Astrocyte (in vitro differentiated cells and primary cell): ENCODE measurements at regions not wholly inside any gene's neighbourhood (a gene's known extent, or its start where the extent isn't known, plus 50 kb on each side); places are given as distances from the start of the nearest gene placed in this dataset.

Experiments used
- DNase-seq: peaks from one replicate; pipeline ENCODE4 v3.0.0-alpha.2; 2010; ENCODE audit warnings: low read depth
- FAIRE-seq: peaks from 2 replicates; lab custom pipeline; 2011; peaks lifted over from hg19 to GRCh38; lab: Jason Lieb, UNC
- H2AFZ ChIP-seq: 2 replicates; pipeline ENCODE4 v1.6.0; 2012; ENCODE audit warnings: low read depth, low read length, inconsistent platforms
- H3K27ac ChIP-seq: 2 replicates; pipeline ENCODE4 v1.5.1; 2011; ENCODE audit warnings: low read depth, low read length, inconsistent platforms
- H3K27me3 ChIP-seq: 2 replicates; pipeline ENCODE4 v1.6.0; 2011; ENCODE audit warnings: low read length, inconsistent platforms; ENCODE audit not compliant: insufficient read depth
- H3K36me3 ChIP-seq: 2 replicates; pipeline ENCODE4 v1.5.1; 2011; ENCODE audit warnings: low read length, inconsistent platforms; ENCODE audit not compliant: insufficient read depth
- H3K4me1 ChIP-seq: 2 replicates; pipeline ENCODE4 v1.5.1; 2011; ENCODE audit warnings: low read length, inconsistent platforms; ENCODE audit not compliant: insufficient read depth
- H3K4me2 ChIP-seq: 2 replicates; pipeline ENCODE4 v1.6.0; 2012; ENCODE audit warnings: low read length, inconsistent platforms
- H3K4me3 ChIP-seq: 2 replicates; pipeline ENCODE4 v1.5.1; 2011; ENCODE audit warnings: low read depth, mild to moderate bottlenecking, low read length, inconsistent platforms; ENCODE audit not compliant: insufficient read depth
- H3K79me2 ChIP-seq: 2 replicates; pipeline ENCODE4 v1.6.0; 2012; ENCODE audit warnings: mild to moderate bottlenecking, low read length, inconsistent platforms; ENCODE audit not compliant: insufficient read depth
- H3K9ac ChIP-seq: 2 replicates; pipeline ENCODE4 v1.6.0; 2012; ENCODE audit warnings: mild to moderate bottlenecking, low read length, inconsistent platforms
- H3K9me3 ChIP-seq: 2 replicates; pipeline ENCODE4 v1.5.1; 2012; ENCODE audit warnings: low read depth, mild to moderate bottlenecking, low read length, inconsistent platforms; ENCODE audit not compliant: insufficient read depth
- H4K20me1 ChIP-seq: 2 replicates; pipeline ENCODE4 v1.6.0; 2012; ENCODE audit warnings: low read length, inconsistent platforms; ENCODE audit not compliant: insufficient read depth
- H3K27ac Mint-ChIP-seq: one replicate; pipeline ENCODE4 v1.8.0; 2021; ENCODE audit warnings: mild to moderate bottlenecking, mixed read lengths; ENCODE audit not compliant: unreplicated experiment
- H3K27me3 Mint-ChIP-seq: one replicate; pipeline ENCODE4 v1.8.0; 2021; ENCODE audit warnings: low read depth, mixed read lengths; ENCODE audit not compliant: unreplicated experiment
- H3K36me3 Mint-ChIP-seq: one replicate; pipeline ENCODE4 v1.8.0; 2021; ENCODE audit warnings: low read depth, mixed read lengths; ENCODE audit not compliant: unreplicated experiment
- H3K4me1 Mint-ChIP-seq: one replicate; pipeline ENCODE4 v1.8.0; 2021; ENCODE audit warnings: low read depth, mixed read lengths; ENCODE audit not compliant: unreplicated experiment
- H3K4me3 Mint-ChIP-seq: one replicate; pipeline ENCODE4 v1.8.0; 2021; ENCODE audit warnings: mild to moderate bottlenecking, moderate library complexity, mixed read lengths; ENCODE audit not compliant: unreplicated experiment
- H3K9me3 Mint-ChIP-seq: one replicate; pipeline ENCODE4 v1.8.0; 2021; ENCODE audit warnings: mild to moderate bottlenecking, mixed read lengths; ENCODE audit not compliant: unreplicated experiment
- EZH2 ChIP-seq: IDR thresholded peaks from 2 replicates; pipeline ENCODE4 v1.6.1; 2012; ENCODE audit warnings: mild to moderate bottlenecking, low read length, inconsistent platforms; ENCODE audit not compliant: insufficient read depth
- TF ChIP-seq, protein P1 (sequence below): IDR thresholded peaks from 2 replicates; pipeline ENCODE4 v1.5.1; 2011; ENCODE audit warnings: low read depth, mild to moderate bottlenecking, inconsistent platforms, low read length, moderate library complexity; ENCODE audit not compliant: insufficient read depth

- no peaks in the 10 kb centered on the region for H3K4me1 ChIP-seq
- H2AFZ ChIP-seq, result no peak overlapping the region
- no peaks in the 10 kb centered on the region for H3K27me3 ChIP-seq
- Mint-ChIP-seq H3K4me3 (no peak overlapping the region), H3K36me3 (peaks cover 12% of the 10 kb centered on the region), H3K9me3 (peaks cover 4% of the 10 kb centered on the region), H3K27me3 (no peaks in the 10 kb centered on the region), H3K4me1 (peaks cover 1% of the 10 kb centered on the region), H3K27ac (peak overlapping the region; percentile 28)
- no peaks in the 10 kb centered on the region for H3K9me3 ChIP-seq
- DNase-seq (no peak), FAIRE-seq (no peak)
- peaks cover 28% of the 10 kb centered on the region for H4K20me1 ChIP-seq
- TF ChIP-seq EZH2, result no peak
- TF ChIP-seq, protein P1, sequence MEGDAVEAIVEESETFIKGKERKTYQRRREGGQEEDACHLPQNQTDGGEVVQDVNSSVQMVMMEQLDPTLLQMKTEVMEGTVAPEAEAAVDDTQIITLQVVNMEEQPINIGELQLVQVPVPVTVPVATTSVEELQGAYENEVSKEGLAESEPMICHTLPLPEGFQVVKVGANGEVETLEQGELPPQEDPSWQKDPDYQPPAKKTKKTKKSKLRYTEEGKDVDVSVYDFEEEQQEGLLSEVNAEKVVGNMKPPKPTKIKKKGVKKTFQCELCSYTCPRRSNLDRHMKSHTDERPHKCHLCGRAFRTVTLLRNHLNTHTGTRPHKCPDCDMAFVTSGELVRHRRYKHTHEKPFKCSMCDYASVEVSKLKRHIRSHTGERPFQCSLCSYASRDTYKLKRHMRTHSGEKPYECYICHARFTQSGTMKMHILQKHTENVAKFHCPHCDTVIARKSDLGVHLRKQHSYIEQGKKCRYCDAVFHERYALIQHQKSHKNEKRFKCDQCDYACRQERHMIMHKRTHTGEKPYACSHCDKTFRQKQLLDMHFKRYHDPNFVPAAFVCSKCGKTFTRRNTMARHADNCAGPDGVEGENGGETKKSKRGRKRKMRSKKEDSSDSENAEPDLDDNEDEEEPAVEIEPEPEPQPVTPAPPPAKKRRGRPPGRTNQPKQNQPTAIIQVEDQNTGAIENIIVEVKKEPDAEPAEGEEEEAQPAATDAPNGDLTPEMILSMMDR, result no peak
- H3K4me2 ChIP-seq, result no peak overlapping the region
- no peak overlapping the region for H3K9ac ChIP-seq
- H3K4me3 ChIP-seq, result no peak overlapping the region
- H3K79me2 ChIP-seq, result peaks cover 9% of the 10 kb centered on the region
- H3K36me3 ChIP-seq, result no peaks in the 10 kb centered on the region
- H3K27ac ChIP-seq, result no peak overlapping the region
Observed at GRCh38 chr7:112868609-112869008, 78.4 kb upstream of the TMEM168 start.

DNA sequence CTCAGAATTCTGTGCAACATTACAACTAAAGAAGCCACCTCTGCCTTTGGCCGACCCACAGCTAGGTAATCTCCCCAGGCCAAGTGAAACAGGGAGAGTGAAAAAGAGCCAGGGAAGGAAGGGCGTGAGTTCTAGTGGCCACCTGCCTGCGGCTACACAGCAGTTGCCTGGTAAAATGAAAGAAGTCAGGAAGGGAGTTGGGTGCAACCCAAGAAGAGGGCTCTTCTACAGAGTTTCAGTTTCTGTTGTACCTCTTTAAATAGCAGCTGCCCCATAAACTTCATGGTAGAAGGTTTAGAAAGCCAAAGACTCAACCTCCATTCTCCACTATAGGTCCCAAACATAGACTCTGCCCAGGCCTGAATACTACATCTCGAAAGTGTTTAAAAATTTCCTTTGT lies 76.2 kb upstream of the TMEM168 start:
- Histone ChIP-seq H3K9ac (no peak overlapping the region), H3K79me2 (peaks cover 9% of the 10 kb centered on the region)
- H3K27ac Mint-ChIP-seq, result no peak overlapping the region

DNA sequence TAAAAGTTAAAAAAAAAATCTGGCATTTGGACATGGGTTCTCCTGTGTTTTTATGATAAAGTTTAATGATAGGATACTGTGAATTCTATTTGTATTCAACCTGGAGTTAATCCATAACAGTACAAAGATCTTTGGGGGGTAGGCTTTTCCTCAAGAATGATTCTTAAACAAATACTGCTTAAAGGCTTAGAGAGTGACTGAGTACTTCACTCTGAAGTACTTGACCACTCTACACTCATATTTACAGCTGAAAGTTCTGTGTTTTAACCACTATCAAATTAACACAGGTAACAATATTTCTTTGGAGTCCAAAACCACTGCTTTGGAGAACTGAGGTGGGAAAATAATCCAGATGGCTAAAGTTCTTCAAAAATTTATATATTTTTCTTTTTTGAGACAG lies 74.2 kb upstream of the TMEM168 start:
- Histone ChIP-seq H3K27ac (no peak overlapping the region), H3K36me3 (no peaks in the 10 kb centered on the region), H4K20me1 (peaks cover 22% of the 10 kb centered on the region), H3K9ac (no peak overlapping the region), H3K4me3 (no peak overlapping the region), H3K9me3 (no peaks in the 10 kb centered on the region), H3K79me2 (peaks cover 3% of the 10 kb centered on the region), H3K27me3 (no peaks in the 10 kb centered on the region), H3K4me1 (no peaks in the 10 kb centered on the region), H2AFZ (no peak overlapping the region), H3K4me2 (no peak overlapping the region)
- no peaks in the 10 kb centered on the region for H3K27me3 Mint-ChIP-seq
- H3K36me3 Mint-ChIP-seq, result peaks cover 14% of the 10 kb centered on the region
- TF ChIP-seq, protein P1, result no peak
- DNase-seq (no peak), FAIRE-seq (no peak)
- H3K27ac Mint-ChIP-seq, result no peak overlapping the region
- no peak overlapping the region for H3K4me3 Mint-ChIP-seq
- peaks cover 4% of the 10 kb centered on the region for H3K9me3 Mint-ChIP-seq
- no peaks in the 10 kb centered on the region for H3K4me1 Mint-ChIP-seq

More for the DNA sequence above, 76.2 kb upstream of the TMEM168 start:
- H3K36me3 ChIP-seq, result no peaks in the 10 kb centered on the region
- H3K4me2 ChIP-seq, result no peak overlapping the region
- no peak overlapping the region for H3K27ac ChIP-seq
- no peaks in the 10 kb centered on the region for H3K9me3 ChIP-seq
- FAIRE-seq (no peak), DNase-seq (no peak)
- H3K4me1 ChIP-seq, result no peaks in the 10 kb centered on the region
- no peak overlapping the region for H3K4me3 ChIP-seq
- peaks cover 22% of the 10 kb centered on the region for H4K20me1 ChIP-seq
- no peak overlapping the region for H2AFZ ChIP-seq
- Mint-ChIP-seq H3K4me3 (no peak overlapping the region), H3K4me1 (no peaks in the 10 kb centered on the region), H3K9me3 (peaks cover 4% of the 10 kb centered on the region), H3K36me3 (peaks cover 16% of the 10 kb centered on the region), H3K27me3 (no peaks in the 10 kb centered on the region)
- no peaks in the 10 kb centered on the region for H3K27me3 ChIP-seq
- no peak for TF ChIP-seq EZH2
- TF ChIP-seq, protein P1, result no peak
